GM12874 (cell line): ENCODE measurements at regions not wholly inside any gene's neighbourhood (a gene's known extent, or its start where the extent isn't known, plus 50 kb on each side); places are given as distances from the start of the nearest gene placed in this dataset.

Experiments used
- TF ChIP-seq, protein P1 (sequence below): IDR thresholded peaks from 2 replicates; pipeline ENCODE4 v1.5.1; 2011; ENCODE audit warnings: low read depth, mild to moderate bottlenecking, control low read depth, low read length, moderate library complexity; ENCODE audit not compliant: insufficient read depth

DNA sequence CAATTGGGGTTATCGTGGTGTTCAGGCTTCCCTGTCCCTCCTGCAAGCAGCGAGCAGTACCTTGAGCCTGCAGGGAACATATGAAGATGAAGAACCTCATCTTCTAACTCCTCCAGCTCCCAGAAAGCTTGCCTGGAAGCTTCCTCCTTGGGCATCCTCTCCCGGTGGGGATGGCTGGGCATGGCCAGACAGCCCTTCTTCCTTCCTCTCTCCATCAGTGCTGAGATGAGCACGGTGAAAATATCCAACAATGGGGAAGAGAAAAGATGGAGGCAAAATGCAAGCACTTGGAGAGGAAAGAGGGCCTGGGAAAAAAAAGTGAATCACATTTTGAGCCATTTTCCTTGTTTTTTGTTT, 107.7 kb upstream of the FOXA2 start:
- TF ChIP-seq, protein P1, sequence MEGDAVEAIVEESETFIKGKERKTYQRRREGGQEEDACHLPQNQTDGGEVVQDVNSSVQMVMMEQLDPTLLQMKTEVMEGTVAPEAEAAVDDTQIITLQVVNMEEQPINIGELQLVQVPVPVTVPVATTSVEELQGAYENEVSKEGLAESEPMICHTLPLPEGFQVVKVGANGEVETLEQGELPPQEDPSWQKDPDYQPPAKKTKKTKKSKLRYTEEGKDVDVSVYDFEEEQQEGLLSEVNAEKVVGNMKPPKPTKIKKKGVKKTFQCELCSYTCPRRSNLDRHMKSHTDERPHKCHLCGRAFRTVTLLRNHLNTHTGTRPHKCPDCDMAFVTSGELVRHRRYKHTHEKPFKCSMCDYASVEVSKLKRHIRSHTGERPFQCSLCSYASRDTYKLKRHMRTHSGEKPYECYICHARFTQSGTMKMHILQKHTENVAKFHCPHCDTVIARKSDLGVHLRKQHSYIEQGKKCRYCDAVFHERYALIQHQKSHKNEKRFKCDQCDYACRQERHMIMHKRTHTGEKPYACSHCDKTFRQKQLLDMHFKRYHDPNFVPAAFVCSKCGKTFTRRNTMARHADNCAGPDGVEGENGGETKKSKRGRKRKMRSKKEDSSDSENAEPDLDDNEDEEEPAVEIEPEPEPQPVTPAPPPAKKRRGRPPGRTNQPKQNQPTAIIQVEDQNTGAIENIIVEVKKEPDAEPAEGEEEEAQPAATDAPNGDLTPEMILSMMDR = no peak

DNA sequence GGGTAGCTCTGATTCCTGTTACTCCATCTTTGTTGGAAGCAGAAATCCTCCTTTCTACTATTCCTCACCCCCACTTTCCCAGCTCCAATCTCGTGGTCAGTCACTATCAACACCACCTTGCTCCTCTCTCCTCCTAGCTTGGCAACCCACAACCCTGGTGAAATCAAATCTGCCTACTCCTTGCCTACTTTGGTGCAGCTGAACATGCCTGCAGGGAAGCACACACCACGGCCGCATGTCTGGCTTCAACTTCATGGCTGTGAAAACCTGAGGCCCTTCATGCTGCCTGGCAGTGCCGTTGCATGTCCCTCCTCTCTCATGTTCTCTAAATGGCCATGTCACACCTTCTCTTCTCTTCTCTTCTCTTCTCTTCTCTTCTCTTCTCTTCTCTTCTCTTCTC, 112.4 kb upstream of the FOXA2 start:
- TF ChIP-seq, protein P1 = no peak

DNA sequence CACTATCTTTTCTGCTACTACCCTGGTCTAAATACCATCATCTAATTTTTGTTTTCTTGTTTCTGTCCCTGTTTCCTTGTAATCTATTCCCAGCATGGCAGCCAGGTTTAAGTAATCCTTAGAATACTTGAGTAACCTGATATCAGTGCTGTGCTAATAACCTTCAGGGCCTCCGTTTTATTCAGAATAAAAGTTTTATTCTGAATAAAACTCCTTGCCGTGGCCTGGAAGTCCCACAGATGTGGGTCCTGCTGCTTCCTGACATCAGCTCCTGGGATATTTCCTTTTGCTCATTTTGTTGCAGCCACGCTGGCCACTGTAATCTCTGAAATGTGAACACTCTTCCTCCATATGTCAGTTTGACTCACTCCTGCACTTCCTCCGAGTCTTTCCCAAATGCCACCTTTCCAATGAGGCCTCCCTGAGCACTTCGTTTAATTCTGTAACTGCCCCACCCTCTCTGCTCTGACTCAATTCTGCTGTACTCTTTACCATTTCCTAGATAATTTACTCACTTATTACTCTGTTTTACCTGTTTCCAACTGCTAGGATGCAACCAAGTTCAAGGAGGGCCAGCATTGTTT, 114.0 kb upstream of the FOXA2 start:
- TF ChIP-seq, protein P1 = no peak

DNA sequence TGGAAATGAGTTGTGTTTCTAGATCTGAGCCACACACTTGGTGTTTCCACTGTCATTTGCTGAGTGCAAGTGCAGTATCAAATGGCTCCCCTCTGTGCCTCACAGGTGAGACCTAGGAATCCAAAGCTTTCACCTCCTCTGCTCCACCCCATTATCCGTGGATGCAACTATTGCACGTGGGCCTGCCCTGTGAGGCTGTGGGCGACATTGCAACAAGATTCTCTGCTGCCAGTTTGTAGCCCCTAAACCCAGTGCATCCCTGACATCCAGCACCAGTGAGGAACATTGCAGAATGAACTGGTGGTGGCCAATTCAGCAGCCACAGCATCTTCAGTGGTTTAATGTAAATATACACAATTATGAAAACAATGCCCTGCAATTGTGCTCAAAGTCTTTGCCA, 115.0 kb upstream of the FOXA2 start:
- TF ChIP-seq, protein P1 = no peak

DNA sequence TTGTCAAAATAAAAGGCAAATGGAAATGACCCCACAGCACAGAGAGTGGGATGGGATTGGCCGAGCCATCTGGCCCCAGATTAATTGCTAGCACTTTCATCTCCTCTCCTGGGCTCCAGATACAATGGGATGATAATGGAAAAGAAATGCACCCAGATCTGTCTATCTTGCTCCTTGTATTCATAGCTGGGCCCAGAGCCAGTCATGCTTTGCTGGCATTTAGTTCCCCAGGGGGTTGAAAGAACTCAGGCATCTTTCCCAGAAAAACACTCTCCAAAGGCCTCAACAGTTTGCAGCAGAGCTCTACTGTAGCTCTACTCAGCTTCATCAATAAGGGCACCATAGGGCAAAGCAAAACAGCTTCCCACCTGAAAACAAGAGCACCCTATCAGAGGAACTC, 116.0 kb upstream of the FOXA2 start:
- TF ChIP-seq, protein P1 = no peak

DNA sequence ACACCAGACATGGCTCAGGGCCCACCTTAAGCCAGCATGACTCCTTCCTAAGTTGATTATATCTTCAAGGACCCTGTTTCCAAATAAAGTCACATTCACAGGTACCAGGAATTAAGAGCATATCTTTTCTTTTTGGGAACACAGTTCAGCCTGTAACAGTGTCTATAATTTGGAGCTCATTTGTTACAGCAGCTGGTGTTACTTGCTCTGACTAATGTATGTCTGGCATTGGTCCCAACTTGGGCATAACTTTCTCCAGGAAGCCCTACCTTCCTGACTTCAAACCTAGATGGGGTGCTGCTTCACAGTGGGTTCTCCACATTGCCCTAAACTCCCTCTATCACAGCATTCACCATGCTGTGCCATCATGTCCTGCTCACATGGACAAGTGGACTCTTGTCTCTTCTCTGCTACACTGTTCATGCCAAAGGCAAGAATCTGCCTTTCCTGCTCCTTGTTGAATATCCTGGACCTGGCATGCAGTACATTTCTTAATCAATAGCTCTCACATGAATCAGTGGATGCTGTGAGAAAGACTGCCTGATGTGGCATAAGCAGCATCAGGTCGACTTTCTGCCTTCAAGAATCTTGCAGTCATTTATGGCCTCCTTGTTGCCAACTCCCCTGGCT, 117.4 kb upstream of the FOXA2 start:
- TF ChIP-seq, protein P1 = no peak

DNA sequence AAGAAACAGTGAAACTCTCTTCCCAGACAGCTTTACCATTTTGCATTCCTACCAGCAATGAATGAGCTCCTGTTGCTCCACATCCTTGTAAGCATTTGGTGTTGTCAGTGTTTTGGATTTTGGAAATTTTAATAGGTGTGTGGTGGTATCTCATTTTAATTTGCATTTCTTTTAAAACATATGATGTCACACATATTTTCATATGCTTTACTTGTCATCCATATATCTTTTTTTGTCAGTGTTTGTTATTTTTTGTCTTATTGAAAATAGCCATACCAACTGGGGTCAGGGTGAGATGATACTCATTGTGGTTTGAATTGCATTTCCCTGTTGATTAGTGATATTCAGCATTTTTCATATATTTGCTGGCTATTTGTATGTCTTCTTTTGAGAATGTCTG, 119.5 kb upstream of the FOXA2 start:
- TF ChIP-seq, protein P1 = no peak
